Endothelial cell (in vitro differentiated cells): ENCODE measurements at regions not wholly inside any gene's neighbourhood (a gene's known extent, or its start where the extent isn't known, plus 50 kb on each side); places are given as distances from the start of the nearest gene placed in this dataset.

Source experiments
- DNase-seq: peaks from one replicate; pipeline ENCODE4 v3.0.0; 2021; ENCODE audit warnings: low spot score
- H3K27ac Mint-ChIP-seq: one replicate; pipeline ENCODE4 v1.8.0; 2021; ENCODE audit warnings: mixed read lengths, inconsistent platforms; ENCODE audit not compliant: unreplicated experiment
- H3K27me3 Mint-ChIP-seq: one replicate; pipeline ENCODE4 v1.8.0; 2021; ENCODE audit warnings: mild to moderate bottlenecking, moderate library complexity, mixed read lengths, inconsistent platforms; ENCODE audit not compliant: unreplicated experiment
- H3K36me3 Mint-ChIP-seq: one replicate; pipeline ENCODE4 v1.8.0; 2021; ENCODE audit warnings: mild to moderate bottlenecking, low read depth, mixed read lengths, inconsistent platforms; ENCODE audit not compliant: unreplicated experiment
- H3K4me1 Mint-ChIP-seq: one replicate; pipeline ENCODE4 v1.8.0; 2021; ENCODE audit warnings: mild to moderate bottlenecking, mixed read lengths, inconsistent platforms; ENCODE audit not compliant: unreplicated experiment
- H3K4me3 Mint-ChIP-seq: one replicate; pipeline ENCODE4 v1.8.0; 2021; ENCODE audit warnings: mild to moderate bottlenecking, mixed read lengths, inconsistent platforms; ENCODE audit not compliant: unreplicated experiment
- H3K9me3 Mint-ChIP-seq: one replicate; pipeline ENCODE4 v1.8.0; 2021; ENCODE audit warnings: mixed read lengths, inconsistent platforms; ENCODE audit not compliant: unreplicated experiment
- CTCF ChIP-seq: fragments of 200-600 bp; sonication (generic); IDR thresholded peaks from one replicate; pipeline ENCODE4 v1.5.0; 2021; ENCODE audit warnings: antibody characterized with exemption; ENCODE audit not compliant: unreplicated experiment

GRCh38 chr6:134502614-134503549 is 185.0 kb upstream of the SGK1 start:
- no peak for DNase-seq
- H3K36me3 Mint-ChIP-seq, result no peaks in the 10 kb centered on the region
- TF ChIP-seq CTCF, result no peak
- H3K27me3 Mint-ChIP-seq, result peaks cover 2% of the 10 kb centered on the region
- H3K27ac Mint-ChIP-seq, result no peak overlapping the region
- H3K4me1 Mint-ChIP-seq, result peaks cover 6% of the 10 kb centered on the region
- no peaks in the 10 kb centered on the region for H3K9me3 Mint-ChIP-seq
- no peak overlapping the region for H3K4me3 Mint-ChIP-seq

GRCh38 chr6:134495890-134496248 is 178.0 kb upstream of the SGK1 start:
- H3K36me3 Mint-ChIP-seq, result no peaks in the 10 kb centered on the region
- H3K9me3 Mint-ChIP-seq, result no peaks in the 10 kb centered on the region
- DNase-seq, result no peak
- TF ChIP-seq CTCF, result no peak
- peaks cover 2% of the 10 kb centered on the region for H3K27me3 Mint-ChIP-seq
- H3K4me3 Mint-ChIP-seq, result no peak overlapping the region
- H3K4me1 Mint-ChIP-seq, result no peaks in the 10 kb centered on the region
- H3K27ac Mint-ChIP-seq, result no peak overlapping the region

GRCh38 chr6:134495203-134495889 is 177.4 kb upstream of the SGK1 start:
- H3K4me3 Mint-ChIP-seq, result no peak overlapping the region
- H3K27ac Mint-ChIP-seq, result no peak overlapping the region
- TF ChIP-seq CTCF, result no peak
- peaks cover 2% of the 10 kb centered on the region for H3K27me3 Mint-ChIP-seq
- no peaks in the 10 kb centered on the region for H3K36me3 Mint-ChIP-seq
- no peaks in the 10 kb centered on the region for H3K4me1 Mint-ChIP-seq
- DNase-seq, result no peak
- H3K9me3 Mint-ChIP-seq, result no peaks in the 10 kb centered on the region

- TF ChIP-seq CTCF, result no peak
- Mint-ChIP-seq H3K36me3 (no peaks in the 10 kb centered on the region), H3K27ac (no peak overlapping the region), H3K4me1 (no peaks in the 10 kb centered on the region), H3K9me3 (no peaks in the 10 kb centered on the region), H3K27me3 (peaks cover 2% of the 10 kb centered on the region), H3K4me3 (no peak overlapping the region)
- no peak for DNase-seq
These were observed 175.9 kb upstream of the SGK1 start for GRCh38 chr6:134493789-134494188.

- no peaks in the 10 kb centered on the region for H3K4me1 Mint-ChIP-seq
- TF ChIP-seq CTCF, result no peak
- H3K27ac Mint-ChIP-seq, result no peak overlapping the region
- no peak for DNase-seq
- H3K4me3 Mint-ChIP-seq, result no peak overlapping the region
- H3K9me3 Mint-ChIP-seq, result no peaks in the 10 kb centered on the region
- H3K36me3 Mint-ChIP-seq, result no peaks in the 10 kb centered on the region
- no peaks in the 10 kb centered on the region for H3K27me3 Mint-ChIP-seq
These were observed 173.6 kb upstream of the SGK1 start for GRCh38 chr6:134491477-134491876.
